HG02678 (cell line): ENCODE measurements at regions not wholly inside any gene's neighbourhood (a gene's known extent, or its start where the extent isn't known, plus 50 kb on each side); places are given as distances from the start of the nearest gene placed in this dataset.
"Not testable (repeated sequence)": the region's sequence is repeated elsewhere in the genome, so short reads cannot be mapped to it uniquely, and the experiment has no call there.

Experiments used
- ATAC-seq: cut with Tn5 transposase; IDR thresholded peaks from one replicate; pipeline ENCODE4 v1.9.1; 2021; ENCODE audit warnings: mild to moderate bottlenecking, moderate library complexity; ENCODE audit not compliant: unreplicated experiment

GRCh38 chr5:91840412-91840811, 457.3 kb upstream of the ARRDC3 start:
- ATAC-seq, result no peak

- ATAC-seq, result no peak
These were observed 456.6 kb upstream of the ARRDC3 start for GRCh38 chr5:91839721-91840120.

GRCh38 chr5:91839233-91839632, 456.1 kb upstream of the ARRDC3 start:
- no peak for ATAC-seq

- ATAC-seq, result no peak
These were observed 447.3 kb upstream of the ARRDC3 start for GRCh38 chr5:91830361-91830953.

GRCh38 chr5:91825618-91826017, 442.5 kb upstream of the ARRDC3 start:
- no peak for ATAC-seq

- no peak for ATAC-seq
These were observed 441.3 kb upstream of the ARRDC3 start for GRCh38 chr5:91824406-91824805.

DNA sequence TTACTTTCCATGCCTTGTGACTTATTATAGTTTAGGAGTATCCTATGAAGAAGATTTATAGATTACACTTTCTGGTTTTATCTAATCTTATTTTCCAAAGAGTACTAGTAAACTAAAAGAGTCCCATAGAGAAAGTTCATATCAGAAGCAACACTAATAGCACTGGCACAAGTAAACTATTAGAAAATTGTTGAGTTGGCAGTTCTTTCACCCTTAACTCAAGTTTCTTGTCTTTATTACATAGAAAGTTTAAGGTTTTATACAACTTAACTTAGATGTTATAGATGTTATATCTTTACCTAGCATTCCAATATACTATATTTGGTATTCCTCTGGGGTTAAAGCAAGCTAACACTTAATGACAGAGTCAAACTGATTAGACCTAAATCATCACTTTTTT, 437.8 kb upstream of the ARRDC3 start:
- no peak for ATAC-seq

DNA sequence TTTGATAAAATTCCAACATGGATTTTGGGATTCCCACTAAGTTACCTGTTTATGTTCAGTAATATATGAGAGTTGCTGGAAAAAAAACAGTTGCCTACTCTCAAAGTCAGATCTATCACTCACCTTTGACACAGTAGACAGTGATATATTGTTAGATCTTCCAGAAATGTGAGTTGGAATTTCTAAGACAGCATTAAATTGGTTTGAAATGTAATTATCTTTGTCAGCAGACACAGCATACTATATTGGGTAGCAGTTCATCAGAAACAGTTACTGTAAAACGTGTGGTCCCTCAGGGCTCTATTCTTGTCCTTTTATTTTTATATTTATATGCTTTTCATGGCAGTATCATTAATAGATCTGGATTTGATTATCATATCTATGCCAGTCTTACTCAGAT, 433.6 kb upstream of the ARRDC3 start:
- no peak for ATAC-seq

DNA sequence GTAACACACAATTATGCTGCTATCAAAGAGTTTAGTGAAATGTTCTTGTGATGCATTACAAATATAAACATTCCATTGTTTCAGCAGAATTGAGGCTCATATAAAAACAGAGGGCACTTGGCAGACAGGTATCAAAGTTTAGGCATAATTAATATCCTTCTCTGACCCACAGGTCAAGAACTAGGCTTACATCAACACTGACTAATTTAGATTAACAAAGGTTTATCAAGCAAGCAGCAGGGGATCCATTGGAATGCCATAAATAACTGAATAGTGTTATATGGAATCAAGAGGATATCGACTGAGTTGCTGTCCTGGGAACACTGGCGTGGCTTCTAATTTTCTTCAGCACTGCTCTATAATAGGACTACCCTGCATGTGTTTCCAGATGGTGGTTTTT, 414.5 kb upstream of the ARRDC3 start:
- no peak for ATAC-seq

DNA sequence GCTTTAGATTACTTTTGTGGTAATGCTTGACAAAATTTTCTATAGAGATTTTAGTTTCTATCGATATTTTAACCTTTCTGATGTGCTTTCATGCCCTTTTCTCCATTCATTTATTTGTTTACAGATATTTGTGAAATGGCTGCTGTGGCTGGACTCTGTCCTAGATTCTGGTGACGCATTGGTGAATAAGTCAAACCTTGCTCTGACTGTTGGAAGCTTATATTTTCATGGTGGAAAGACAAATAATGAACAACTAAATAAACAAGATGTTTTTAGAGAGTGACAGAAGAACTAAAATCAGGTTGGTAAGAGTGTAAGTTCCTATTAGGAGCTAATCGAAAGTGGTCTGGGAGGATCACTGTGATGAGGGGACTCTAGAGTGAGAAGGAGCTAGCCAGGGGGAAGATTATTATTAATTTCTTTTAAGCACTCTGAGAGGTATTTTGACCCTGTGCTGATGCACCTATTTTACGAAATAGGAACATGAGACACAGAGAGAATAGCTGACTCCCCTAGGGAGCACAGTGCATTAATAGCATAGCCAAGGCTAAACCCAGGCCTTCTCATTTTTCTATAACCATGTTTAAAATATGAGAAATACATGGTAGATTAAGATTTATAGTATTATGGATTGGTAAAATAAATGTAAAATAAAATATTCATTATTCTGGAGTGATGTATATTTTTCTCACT, 411.9 kb upstream of the ARRDC3 start:
- ATAC-seq, result no peak

GRCh38 chr5:91794455-91794854, 411.3 kb upstream of the ARRDC3 start:
- no peak for ATAC-seq

DNA sequence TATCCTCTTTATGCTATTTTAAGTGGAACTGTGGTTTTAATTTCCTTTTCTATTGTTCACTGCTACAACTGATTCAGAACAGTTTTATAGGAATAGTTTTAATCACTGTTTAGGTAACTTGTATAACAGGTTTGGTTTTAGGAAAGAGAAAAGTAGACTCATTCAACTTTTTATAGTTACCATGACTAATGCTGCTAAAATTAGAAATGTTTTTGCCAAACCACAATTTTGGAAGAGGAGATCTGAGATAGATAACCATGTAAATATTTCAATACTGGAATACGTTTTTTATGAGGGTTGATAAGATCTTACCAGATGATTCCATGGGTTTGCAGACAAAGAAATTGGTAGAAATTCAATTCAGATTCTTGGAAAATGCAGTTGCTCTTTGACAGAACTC, 404.6 kb upstream of the ARRDC3 start:
- ATAC-seq, result no peak

DNA sequence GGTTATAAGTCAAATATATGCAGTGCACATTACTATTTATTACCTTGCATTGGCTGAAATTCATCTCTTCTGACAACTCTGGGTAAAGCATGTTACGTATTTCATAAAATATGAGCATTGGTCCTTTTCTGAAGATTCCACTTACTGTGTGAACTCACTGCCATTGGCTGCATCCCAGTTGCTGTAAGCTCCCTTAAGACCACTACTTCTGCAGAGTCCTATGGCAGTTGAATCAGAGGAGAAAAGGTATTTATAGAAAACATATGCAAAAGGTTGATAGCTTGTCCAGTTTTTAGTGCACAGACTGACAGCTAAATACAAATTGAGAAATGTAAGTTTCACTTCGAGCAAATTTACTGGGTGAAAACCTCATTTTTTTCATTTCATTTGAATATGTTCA, 394.6 kb upstream of the ARRDC3 start:
- ATAC-seq, result no peak

DNA sequence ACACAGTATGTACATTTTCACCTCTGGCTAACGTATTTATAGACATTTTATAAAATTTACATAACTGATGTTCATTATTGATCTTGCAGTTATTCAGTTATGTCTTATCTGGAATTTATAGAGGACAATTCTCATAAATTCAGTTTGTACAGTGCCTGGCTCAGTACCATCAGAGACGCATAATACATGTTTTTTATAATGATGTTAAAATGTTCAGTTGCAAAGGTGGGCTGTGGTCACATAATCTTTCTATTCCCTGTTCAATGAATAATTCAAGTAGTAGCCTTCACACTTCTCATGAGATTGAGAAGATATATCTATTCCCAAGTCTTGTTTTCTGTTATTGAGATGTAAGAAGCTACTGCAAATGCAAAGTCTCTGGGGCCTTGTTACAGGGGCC, 393.1 kb upstream of the ARRDC3 start:
- no peak for ATAC-seq

GRCh38 chr5:91770400-91770799, 387.3 kb upstream of the ARRDC3 start:
- no peak for ATAC-seq

- ATAC-seq, result not testable (repeated sequence)
These were observed 374.3 kb upstream of the ARRDC3 start for GRCh38 chr5:91757383-91757782.

DNA sequence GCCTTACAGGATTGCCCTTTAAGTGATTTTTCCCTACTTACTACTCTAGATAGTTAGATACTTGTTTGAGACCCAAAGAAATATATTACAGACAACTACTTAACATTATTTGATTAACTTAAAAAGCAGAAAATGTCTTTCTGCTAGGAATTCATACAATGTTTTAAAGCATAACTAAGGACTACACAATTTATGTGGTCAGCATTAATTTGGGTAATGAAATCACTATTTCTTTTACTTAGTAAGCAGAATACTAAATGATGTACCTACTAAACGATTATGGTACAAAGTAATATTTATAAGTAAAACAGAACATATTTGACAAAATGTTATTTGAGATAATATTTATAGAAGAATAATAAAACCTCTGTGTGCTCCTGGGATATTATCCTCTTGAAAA, 371.9 kb upstream of the ARRDC3 start:
- no peak for ATAC-seq

DNA sequence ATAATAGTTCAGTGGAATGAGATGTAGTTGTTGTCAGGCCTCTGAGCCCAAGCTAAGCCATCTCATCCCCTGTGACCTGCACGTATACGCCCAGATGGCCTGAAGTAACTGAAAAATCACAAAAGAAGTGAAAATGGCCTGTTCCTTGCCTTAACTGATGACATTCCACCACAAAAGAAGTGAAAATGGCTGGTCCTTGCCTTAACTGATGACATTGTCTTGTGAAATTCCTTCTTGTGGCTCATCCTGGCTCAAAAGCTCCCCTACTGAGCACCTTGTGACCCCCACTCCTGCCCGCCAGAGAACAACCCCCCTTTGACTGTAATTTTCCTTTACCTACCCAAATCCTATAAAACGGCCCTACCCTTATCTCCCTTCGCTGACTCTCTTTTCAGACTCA, 361.4 kb upstream of the ARRDC3 start:
- not testable (repeated sequence) for ATAC-seq

DNA sequence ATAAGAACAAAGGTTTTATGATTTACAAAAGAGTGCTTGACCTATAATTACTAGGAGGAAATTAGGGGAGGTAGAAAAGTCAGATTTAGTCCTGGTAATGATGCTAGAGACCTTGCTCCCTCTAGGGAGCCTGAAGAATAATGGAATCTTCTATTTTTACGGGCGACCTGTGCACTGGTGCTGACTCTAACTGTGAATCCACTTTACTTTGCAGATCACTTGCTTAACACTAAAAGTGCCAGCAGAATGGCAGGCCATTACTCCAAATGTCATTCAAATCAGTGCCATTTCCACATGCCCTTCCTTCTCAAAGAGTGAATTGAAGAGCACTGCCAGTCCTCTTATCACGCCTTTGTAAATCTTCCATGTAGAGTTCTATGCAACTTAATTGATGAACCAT, 359.4 kb upstream of the ARRDC3 start:
- ATAC-seq, result no peak

GRCh38 chr5:91741764-91742505, 358.8 kb upstream of the ARRDC3 start:
- ATAC-seq, result no peak

DNA sequence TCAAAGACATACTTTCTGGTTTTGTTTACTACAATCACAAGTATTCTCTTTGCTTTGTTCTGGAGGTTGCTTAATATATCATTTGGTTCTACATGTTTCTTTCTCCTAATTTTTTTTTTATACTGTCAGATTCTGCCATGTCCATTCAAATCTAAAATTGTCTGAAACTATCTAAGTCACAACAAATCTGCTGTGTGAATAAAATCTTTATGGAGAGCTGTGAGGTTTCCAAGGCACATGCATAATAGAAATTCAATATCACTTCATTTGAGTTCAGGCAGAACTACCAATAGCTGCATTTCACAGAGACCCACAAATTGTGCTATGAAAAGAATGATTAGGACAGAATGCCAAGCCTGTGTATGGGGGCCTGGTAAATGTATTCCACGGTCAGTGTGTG, 346.9 kb upstream of the ARRDC3 start:
- no peak for ATAC-seq

- no peak for ATAC-seq
These were observed 344.3 kb upstream of the ARRDC3 start for GRCh38 chr5:91727463-91727862.
